ENCODE measurements at regions not wholly inside any gene's neighbourhood (a gene's known extent, or its start where the extent isn't known, plus 50 kb on each side); places are given as distances from the start of the nearest gene placed in this dataset.

- no peak for TF ChIP-seq CTCF (conservative IDR thresholded peaks at IDR 0.05; ENCODE audit: low read depth, low read length)
- TF ChIP-seq EZH2 (IDR thresholded peaks at IDR 0.05; ENCODE audit: borderline replicate concordance, low read depth, low read length, poor library complexity, severe bottlenecking): no peak
Observed at GRCh38 chr17:72474719-72475477, 354.1 kb downstream of the SOX9 start.

Measured in A673 (cell line).